ENCODE measurements at regions not wholly inside any gene's neighbourhood (a gene's known extent, or its start where the extent isn't known, plus 50 kb on each side); places are given as distances from the start of the nearest gene placed in this dataset.

DNA sequence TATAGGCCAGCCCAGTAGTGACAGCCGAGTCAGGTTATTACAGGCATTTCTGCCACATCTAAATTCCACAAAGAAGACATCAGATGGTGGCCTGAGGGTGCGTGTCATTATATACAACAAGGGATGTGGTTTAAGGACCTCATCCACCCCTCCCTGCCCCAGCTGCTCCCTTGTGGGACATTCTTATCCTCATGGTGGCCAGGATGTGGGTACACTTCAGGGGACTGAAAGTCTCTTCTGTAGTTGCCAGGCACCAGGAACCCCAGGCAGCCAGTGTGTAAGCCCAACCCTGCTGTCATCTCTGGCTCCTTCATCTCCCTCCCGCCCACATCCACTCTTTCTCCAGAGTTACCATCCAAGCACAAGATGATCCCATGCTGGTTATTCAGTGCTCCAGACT lies 224.9 kb upstream of the TOPAZ1 start:
- Mint-ChIP-seq H3K27me3 (ENCODE audit: insufficient read depth, low read depth, poor library complexity) (peaks cover 16% of the 10 kb centered on the region), H3K36me3 (ENCODE audit: low read depth) (no peaks in the 10 kb centered on the region; the same call in 2 of the 3 replicates), H3K4me3 (no peak overlapping the region), H3K27ac (no peak overlapping the region), H3K9me3 (no peaks in the 10 kb centered on the region; the same call in 2 of the 3 replicates), H3K4me1 (peaks cover 44% of the 10 kb centered on the region)
- Histone ChIP-seq H3K36me3 (ENCODE audit: insufficient read depth) (no peaks in the 10 kb centered on the region), H3K79me2 (replicated peaks; ENCODE audit: insufficient read depth) (no peaks in the 10 kb centered on the region), H3K9me2 (ENCODE audit: insufficient read depth) (0 out of 2 replicates have a peak, but pooled peaks cover 7% of the 10 kb centered on the region), H3K27me3 (ENCODE audit: insufficient read depth) (peaks cover 17% of the 10 kb centered on the region), H3K4me3 (no peak overlapping the region), H4K20me1 (replicated peaks; ENCODE audit: insufficient read depth) (0 out of 2 replicates have a peak, but pooled peaks cover 3% of the 10 kb centered on the region), H3K4me1 (ENCODE audit: insufficient read depth) (peaks cover 31% of the 10 kb centered on the region), H3K27ac (ENCODE audit: low read depth) (no peak overlapping the region), H2AFZ (no peak overlapping the region), H3K4me2 (no peak overlapping the region), H3F3A (replicated peaks; ENCODE audit: low read depth) (no peaks in the 10 kb centered on the region)
- TF ChIP-seq CREB1 (CRISPR knock-in tag; IDR thresholded peaks at IDR 0.05; ENCODE audit: low read depth) (no peak), EZH2 (IDR thresholded peaks at IDR 0.05; ENCODE audit: low read depth, unreplicated experiment) (no peak), EZH2phosphoT487 (IDR thresholded peaks at IDR 0.05; ENCODE audit: unreplicated experiment) (no peak), STAT1 (IDR thresholded peaks at IDR 0.05; ENCODE audit: unreplicated experiment) (no peak), ZNF331 (CRISPR knock-in tag; IDR thresholded peaks at IDR 0.05; ENCODE audit: low read depth) (no peak), NANOG (IDR thresholded peaks at IDR 0.05; ENCODE audit: borderline replicate concordance) (no peak), JUNB (IDR thresholded peaks at IDR 0.05; ENCODE audit: unreplicated experiment) (no peak), POLR2AphosphoS5 (IDR thresholded peaks at IDR 0.05; ENCODE audit: low read depth) (no peak), ZNF114 (CRISPR knock-in tag; IDR thresholded peaks at IDR 0.05) (no peak)
- TF ChIP-seq, protein P1, sequence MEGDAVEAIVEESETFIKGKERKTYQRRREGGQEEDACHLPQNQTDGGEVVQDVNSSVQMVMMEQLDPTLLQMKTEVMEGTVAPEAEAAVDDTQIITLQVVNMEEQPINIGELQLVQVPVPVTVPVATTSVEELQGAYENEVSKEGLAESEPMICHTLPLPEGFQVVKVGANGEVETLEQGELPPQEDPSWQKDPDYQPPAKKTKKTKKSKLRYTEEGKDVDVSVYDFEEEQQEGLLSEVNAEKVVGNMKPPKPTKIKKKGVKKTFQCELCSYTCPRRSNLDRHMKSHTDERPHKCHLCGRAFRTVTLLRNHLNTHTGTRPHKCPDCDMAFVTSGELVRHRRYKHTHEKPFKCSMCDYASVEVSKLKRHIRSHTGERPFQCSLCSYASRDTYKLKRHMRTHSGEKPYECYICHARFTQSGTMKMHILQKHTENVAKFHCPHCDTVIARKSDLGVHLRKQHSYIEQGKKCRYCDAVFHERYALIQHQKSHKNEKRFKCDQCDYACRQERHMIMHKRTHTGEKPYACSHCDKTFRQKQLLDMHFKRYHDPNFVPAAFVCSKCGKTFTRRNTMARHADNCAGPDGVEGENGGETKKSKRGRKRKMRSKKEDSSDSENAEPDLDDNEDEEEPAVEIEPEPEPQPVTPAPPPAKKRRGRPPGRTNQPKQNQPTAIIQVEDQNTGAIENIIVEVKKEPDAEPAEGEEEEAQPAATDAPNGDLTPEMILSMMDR (conservative IDR thresholded peaks at IDR 0.05; ENCODE audit: low read depth in 2 of 2): no peak
- TF ChIP-seq, protein P2, sequence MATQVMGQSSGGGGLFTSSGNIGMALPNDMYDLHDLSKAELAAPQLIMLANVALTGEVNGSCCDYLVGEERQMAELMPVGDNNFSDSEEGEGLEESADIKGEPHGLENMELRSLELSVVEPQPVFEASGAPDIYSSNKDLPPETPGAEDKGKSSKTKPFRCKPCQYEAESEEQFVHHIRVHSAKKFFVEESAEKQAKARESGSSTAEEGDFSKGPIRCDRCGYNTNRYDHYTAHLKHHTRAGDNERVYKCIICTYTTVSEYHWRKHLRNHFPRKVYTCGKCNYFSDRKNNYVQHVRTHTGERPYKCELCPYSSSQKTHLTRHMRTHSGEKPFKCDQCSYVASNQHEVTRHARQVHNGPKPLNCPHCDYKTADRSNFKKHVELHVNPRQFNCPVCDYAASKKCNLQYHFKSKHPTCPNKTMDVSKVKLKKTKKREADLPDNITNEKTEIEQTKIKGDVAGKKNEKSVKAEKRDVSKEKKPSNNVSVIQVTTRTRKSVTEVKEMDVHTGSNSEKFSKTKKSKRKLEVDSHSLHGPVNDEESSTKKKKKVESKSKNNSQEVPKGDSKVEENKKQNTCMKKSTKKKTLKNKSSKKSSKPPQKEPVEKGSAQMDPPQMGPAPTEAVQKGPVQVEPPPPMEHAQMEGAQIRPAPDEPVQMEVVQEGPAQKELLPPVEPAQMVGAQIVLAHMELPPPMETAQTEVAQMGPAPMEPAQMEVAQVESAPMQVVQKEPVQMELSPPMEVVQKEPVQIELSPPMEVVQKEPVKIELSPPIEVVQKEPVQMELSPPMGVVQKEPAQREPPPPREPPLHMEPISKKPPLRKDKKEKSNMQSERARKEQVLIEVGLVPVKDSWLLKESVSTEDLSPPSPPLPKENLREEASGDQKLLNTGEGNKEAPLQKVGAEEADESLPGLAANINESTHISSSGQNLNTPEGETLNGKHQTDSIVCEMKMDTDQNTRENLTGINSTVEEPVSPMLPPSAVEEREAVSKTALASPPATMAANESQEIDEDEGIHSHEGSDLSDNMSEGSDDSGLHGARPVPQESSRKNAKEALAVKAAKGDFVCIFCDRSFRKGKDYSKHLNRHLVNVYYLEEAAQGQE (IDR thresholded peaks at IDR 0.05; ENCODE audit: unreplicated experiment): no peak
- TF ChIP-seq, protein P3, sequence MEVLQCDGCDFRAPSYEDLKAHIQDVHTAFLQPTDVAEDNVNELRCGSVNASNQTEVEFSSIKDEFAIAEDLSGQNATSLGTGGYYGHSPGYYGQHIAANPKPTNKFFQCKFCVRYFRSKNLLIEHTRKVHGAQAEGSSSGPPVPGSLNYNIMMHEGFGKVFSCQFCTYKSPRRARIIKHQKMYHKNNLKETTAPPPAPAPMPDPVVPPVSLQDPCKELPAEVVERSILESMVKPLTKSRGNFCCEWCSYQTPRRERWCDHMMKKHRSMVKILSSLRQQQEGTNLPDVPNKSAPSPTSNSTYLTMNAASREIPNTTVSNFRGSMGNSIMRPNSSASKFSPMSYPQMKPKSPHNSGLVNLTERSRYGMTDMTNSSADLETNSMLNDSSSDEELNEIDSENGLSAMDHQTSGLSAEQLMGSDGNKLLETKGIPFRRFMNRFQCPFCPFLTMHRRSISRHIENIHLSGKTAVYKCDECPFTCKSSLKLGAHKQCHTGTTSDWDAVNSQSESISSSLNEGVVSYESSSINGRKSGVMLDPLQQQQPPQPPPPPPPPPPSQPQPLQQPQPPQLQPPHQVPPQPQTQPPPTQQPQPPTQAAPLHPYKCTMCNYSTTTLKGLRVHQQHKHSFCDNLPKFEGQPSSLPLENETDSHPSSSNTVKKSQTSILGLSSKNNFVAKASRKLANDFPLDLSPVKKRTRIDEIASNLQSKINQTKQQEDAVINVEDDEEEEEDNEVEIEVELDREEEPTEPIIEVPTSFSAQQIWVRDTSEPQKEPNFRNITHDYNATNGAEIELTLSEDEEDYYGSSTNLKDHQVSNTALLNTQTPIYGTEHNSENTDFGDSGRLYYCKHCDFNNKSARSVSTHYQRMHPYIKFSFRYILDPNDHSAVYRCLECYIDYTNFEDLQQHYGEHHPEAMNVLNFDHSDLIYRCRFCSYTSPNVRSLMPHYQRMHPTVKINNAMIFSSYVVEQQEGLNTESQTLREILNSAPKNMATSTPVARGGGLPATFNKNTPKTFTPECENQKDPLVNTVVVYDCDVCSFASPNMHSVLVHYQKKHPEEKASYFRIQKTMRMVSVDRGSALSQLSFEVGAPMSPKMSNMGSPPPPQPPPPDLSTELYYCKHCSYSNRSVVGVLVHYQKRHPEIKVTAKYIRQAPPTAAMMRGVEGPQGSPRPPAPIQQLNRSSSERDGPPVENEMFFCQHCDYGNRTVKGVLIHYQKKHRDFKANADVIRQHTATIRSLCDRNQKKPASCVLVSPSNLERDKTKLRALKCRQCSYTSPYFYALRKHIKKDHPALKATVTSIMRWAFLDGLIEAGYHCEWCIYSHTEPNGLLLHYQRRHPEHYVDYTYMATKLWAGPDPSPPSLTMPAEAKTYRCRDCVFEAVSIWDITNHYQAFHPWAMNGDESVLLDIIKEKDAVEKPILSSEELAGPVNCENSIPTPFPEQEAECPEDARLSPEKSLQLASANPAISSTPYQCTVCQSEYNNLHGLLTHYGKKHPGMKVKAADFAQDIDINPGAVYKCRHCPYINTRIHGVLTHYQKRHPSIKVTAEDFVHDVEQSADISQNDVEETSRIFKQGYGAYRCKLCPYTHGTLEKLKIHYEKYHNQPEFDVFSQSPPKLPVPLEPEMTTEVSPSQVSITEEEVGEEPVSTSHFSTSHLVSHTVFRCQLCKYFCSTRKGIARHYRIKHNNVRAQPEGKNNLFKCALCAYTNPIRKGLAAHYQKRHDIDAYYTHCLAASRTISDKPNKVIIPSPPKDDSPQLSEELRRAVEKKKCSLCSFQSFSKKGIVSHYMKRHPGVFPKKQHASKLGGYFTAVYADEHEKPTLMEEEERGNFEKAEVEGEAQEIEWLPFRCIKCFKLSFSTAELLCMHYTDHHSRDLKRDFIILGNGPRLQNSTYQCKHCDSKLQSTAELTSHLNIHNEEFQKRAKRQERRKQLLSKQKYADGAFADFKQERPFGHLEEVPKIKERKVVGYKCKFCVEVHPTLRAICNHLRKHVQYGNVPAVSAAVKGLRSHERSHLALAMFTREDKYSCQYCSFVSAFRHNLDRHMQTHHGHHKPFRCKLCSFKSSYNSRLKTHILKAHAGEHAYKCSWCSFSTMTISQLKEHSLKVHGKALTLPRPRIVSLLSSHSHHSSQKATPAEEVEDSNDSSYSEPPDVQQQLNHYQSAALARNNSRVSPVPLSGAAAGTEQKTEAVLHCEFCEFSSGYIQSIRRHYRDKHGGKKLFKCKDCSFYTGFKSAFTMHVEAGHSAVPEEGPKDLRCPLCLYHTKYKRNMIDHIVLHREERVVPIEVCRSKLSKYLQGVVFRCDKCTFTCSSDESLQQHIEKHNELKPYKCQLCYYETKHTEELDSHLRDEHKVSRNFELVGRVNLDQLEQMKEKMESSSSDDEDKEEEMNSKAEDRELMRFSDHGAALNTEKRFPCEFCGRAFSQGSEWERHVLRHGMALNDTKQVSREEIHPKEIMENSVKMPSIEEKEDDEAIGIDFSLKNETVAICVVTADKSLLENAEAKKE (CRISPR knock-in tag; IDR thresholded peaks at IDR 0.05): no peak
- TF ChIP-seq, protein P4, sequence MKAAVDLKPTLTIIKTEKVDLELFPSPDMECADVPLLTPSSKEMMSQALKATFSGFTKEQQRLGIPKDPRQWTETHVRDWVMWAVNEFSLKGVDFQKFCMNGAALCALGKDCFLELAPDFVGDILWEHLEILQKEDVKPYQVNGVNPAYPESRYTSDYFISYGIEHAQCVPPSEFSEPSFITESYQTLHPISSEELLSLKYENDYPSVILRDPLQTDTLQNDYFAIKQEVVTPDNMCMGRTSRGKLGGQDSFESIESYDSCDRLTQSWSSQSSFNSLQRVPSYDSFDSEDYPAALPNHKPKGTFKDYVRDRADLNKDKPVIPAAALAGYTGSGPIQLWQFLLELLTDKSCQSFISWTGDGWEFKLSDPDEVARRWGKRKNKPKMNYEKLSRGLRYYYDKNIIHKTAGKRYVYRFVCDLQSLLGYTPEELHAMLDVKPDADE (IDR thresholded peaks at IDR 0.05): no peak
- DNase-seq (ENCODE audit: low spot score) (no peak), ATAC-seq (no peak)
